Right lobe of liver (tissue), 4 donors: ENCODE measurements at regions not wholly inside any gene's neighbourhood (a gene's known extent, or its start where the extent isn't known, plus 50 kb on each side); places are given as distances from the start of the nearest gene placed in this dataset.

ENCODE experiments used
- CTCF ChIP-seq, 4 donors: fragments of 200-600 bp in 3 of 4; fragments of 450-650 bp in 1 of 4; IDR thresholded peaks; one replicate each; pipeline versions ENCODE4 v1.5.1 to v1.8.0; 2016 to 2022; ENCODE audit warnings: antibody characterized with exemption in 4 of 4, mild to moderate bottlenecking in 2 of 4
- POLR2A ChIP-seq: fragments of 450-650 bp; IDR thresholded peaks from one replicate; pipeline ENCODE4 v1.6.1; 2017; ENCODE audit warnings: antibody characterized with exemption, mild to moderate bottlenecking
- donor health status: DM: no; HTN: no; CAD: no.
- donor health status: DM: no; HTN: no; CAD: no.
- donor health status: DM: no; HTN: yes; CAD: no.

- no peak for TF ChIP-seq POLR2A
- no peak for TF ChIP-seq CTCF (IDR thresholded peaks at IDR 0.05)
These were observed 225.6 kb upstream of the ARID2 start for GRCh38 chr12:45503899-45504298.
